Panc1 (cell line): ENCODE measurements at regions not wholly inside any gene's neighbourhood (a gene's known extent, or its start where the extent isn't known, plus 50 kb on each side); places are given as distances from the start of the nearest gene placed in this dataset.

Source experiments
- POLR2AphosphoS5 ChIP-seq: IDR thresholded peaks from 2 replicates; pipeline ENCODE4 v1.6.1; 2012; ENCODE audit warnings: mild to moderate bottlenecking, low read depth, low read length, moderate library complexity
- SIN3A ChIP-seq: IDR thresholded peaks from 2 replicates; pipeline ENCODE4 v1.6.1; 2012; ENCODE audit warnings: low read depth, mild to moderate bottlenecking, low read length, moderate library complexity, borderline replicate concordance; ENCODE audit not compliant: insufficient read depth
- TCF7L2 ChIP-seq: IDR thresholded peaks from 2 replicates; pipeline ENCODE4 v1.6.1; 2011; ENCODE audit warnings: mild to moderate bottlenecking, low read depth, low read length, inconsistent platforms
- TF ChIP-seq, protein P1 (sequence below): fragments of 450-650 bp; IDR thresholded peaks from 2 replicates; pipeline ENCODE4 v1.5.1; 2017; ENCODE audit warnings: mild to moderate bottlenecking
- TF ChIP-seq, protein P2 (sequence below), 2 experiments: IDR thresholded peaks; 2 replicates each; pipeline ENCODE4 v1.6.1; 2011 to 2012; ENCODE audit warnings: low read depth in 2 of 2, control low read depth in 1 of 2, low read length in 1 of 2, mild to moderate bottlenecking in 1 of 2, moderate library complexity in 1 of 2; ENCODE audit not compliant: insufficient read depth in 1 of 2

DNA sequence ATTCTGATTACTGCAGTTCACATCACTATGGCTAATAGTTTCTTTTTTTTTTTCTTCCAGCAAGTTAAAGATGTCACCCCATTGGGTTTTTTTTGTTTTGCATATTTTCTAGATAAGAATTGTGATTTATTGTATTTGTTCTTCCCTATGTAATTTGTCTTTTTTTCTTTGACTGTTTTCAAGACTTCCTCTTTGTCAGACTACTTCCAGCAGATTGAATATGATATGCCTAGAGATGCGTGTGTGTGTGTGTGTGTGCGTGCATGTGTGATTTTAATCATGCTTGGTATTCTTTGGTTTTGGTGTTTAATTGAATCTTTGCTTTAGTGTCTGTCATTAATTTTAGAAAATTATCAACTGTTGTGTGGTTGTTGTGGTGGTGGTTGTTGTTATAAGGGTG, 166.7 kb upstream of the SLC39A10 start:
- TF ChIP-seq, protein P1, sequence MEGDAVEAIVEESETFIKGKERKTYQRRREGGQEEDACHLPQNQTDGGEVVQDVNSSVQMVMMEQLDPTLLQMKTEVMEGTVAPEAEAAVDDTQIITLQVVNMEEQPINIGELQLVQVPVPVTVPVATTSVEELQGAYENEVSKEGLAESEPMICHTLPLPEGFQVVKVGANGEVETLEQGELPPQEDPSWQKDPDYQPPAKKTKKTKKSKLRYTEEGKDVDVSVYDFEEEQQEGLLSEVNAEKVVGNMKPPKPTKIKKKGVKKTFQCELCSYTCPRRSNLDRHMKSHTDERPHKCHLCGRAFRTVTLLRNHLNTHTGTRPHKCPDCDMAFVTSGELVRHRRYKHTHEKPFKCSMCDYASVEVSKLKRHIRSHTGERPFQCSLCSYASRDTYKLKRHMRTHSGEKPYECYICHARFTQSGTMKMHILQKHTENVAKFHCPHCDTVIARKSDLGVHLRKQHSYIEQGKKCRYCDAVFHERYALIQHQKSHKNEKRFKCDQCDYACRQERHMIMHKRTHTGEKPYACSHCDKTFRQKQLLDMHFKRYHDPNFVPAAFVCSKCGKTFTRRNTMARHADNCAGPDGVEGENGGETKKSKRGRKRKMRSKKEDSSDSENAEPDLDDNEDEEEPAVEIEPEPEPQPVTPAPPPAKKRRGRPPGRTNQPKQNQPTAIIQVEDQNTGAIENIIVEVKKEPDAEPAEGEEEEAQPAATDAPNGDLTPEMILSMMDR = no peak
- TF ChIP-seq, protein P2, sequence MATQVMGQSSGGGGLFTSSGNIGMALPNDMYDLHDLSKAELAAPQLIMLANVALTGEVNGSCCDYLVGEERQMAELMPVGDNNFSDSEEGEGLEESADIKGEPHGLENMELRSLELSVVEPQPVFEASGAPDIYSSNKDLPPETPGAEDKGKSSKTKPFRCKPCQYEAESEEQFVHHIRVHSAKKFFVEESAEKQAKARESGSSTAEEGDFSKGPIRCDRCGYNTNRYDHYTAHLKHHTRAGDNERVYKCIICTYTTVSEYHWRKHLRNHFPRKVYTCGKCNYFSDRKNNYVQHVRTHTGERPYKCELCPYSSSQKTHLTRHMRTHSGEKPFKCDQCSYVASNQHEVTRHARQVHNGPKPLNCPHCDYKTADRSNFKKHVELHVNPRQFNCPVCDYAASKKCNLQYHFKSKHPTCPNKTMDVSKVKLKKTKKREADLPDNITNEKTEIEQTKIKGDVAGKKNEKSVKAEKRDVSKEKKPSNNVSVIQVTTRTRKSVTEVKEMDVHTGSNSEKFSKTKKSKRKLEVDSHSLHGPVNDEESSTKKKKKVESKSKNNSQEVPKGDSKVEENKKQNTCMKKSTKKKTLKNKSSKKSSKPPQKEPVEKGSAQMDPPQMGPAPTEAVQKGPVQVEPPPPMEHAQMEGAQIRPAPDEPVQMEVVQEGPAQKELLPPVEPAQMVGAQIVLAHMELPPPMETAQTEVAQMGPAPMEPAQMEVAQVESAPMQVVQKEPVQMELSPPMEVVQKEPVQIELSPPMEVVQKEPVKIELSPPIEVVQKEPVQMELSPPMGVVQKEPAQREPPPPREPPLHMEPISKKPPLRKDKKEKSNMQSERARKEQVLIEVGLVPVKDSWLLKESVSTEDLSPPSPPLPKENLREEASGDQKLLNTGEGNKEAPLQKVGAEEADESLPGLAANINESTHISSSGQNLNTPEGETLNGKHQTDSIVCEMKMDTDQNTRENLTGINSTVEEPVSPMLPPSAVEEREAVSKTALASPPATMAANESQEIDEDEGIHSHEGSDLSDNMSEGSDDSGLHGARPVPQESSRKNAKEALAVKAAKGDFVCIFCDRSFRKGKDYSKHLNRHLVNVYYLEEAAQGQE (IDR thresholded peaks at IDR 0.05; ENCODE audit: insufficient read depth in 1 of 2, low read depth in 2 of 2, low read length in 1 of 2) = no peak
- no peak for TF ChIP-seq POLR2AphosphoS5
- TF ChIP-seq TCF7L2 = no peak
- no peak for TF ChIP-seq SIN3A
